HG03064 (cell line): ENCODE measurements at regions not wholly inside any gene's neighbourhood (a gene's known extent, or its start where the extent isn't known, plus 50 kb on each side); places are given as distances from the start of the nearest gene placed in this dataset.
"Not testable (repeated sequence)": the region's sequence is repeated elsewhere in the genome, so short reads cannot be mapped to it uniquely, and the experiment has no call there.

Experiments used
- ATAC-seq: cut with Tn5 transposase; IDR thresholded peaks from one replicate; pipeline ENCODE4 v1.9.1; 2021; ENCODE audit warnings: low read depth; ENCODE audit not compliant: unreplicated experiment

DNA sequence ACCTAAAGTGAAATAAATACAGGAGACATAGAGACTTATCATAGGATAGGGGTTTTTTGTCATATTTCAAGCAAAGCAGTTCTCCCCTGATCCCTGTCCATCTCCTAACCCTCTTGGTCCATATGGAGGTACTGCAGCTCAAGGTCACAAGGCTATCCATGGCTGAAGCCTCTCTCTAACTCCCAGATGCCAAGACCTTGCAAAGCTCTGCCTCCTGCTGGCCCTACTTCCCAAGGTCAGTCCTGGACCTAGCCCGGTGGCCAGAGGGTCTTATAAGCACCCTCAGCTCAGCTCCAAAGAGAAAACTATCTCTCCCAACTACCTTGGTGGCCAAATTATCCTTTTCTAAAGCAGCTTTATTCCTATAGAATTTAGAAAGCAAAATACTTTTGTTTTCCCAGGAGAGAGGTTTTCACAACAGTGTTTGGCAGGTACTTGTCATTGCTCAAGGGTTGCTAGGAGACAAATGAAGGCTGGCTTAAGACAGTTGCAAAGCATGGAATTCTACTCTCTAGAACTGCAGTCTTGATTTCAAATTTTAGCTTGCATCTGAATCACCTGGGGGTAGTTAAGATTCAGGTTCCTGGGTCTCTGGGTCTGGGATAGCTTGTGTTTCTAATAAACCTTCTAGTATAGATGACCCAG lies 121.5 kb downstream of the XCL2 start:
- ATAC-seq = no peak

DNA sequence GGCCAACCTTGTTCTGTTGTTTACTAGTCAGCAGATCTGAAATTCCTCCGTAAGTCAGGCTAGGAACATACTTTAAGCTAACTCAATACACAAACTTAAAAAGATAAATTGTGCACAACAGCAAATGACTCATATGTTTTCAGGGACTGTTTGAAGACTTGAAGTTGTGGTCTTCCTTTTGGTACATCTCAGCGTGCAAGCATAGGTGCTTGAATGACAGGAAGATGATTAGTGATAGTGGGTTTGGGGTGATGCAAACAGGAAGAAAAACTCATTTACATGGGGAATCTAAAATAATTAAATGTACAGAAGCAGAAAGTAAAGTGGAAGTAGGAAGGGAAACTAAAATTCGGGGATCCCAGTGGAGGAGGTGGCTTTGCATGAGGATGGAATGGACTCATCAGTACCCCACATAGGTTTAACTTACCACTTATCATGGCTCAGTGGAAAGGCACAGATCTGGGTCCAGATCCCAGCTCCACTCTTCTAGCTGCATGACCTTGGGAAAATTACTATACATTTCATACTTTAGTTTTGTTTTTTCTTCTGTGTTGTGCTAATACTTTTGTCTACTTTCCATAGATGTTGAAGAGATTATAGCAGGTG lies 122.3 kb downstream of the XCL2 start:
- ATAC-seq = no peak

GRCh38 chr1:168420177-168420576 lies 123.6 kb downstream of the XCL2 start:
- no peak for ATAC-seq

DNA sequence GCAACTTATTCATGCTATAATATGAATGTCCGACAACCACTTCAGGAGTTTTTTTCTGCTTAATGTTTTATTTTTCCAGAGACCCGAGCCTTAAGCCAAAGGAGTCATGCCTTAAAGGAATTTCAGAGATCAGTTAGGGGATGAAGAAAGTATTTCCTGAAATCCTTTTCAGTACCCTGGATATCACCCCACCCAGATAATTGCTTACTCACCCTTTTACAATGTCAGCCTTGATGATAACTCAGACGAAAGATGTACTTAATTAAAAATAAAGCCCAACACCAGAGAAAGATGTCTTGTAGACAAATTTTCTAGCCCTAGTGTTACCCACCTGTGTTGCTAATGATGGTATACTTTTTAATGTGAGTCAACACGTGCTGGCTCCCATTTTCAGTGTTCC lies 124.1 kb downstream of the XCL2 start:
- no peak for ATAC-seq

DNA sequence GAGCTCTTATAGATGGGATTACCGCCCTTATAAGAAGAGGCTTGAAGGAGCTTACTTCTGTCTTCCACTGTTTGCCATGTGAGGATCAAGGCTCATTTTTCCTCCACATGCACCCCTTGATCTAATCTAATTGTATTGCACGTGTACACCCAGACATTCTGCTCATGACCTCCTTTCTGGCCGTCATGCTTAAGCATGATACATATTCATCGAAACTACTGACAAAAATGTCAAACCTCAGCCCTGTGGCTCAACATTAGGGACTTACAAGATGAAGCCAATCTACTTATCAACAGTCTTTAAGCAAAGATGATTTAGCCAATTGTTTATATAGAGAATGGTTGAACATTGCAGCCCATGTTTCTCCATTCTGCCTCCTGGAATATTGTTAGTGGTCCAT lies 127.6 kb downstream of the XCL2 start:
- ATAC-seq = no peak

- ATAC-seq = no peak
Measured at GRCh38 chr1:168414914-168415313, 128.9 kb downstream of the XCL2 start.

- ATAC-seq = no peak
Measured at GRCh38 chr1:168410464-168410863, 129.8 kb downstream of the TBX19 start.

DNA sequence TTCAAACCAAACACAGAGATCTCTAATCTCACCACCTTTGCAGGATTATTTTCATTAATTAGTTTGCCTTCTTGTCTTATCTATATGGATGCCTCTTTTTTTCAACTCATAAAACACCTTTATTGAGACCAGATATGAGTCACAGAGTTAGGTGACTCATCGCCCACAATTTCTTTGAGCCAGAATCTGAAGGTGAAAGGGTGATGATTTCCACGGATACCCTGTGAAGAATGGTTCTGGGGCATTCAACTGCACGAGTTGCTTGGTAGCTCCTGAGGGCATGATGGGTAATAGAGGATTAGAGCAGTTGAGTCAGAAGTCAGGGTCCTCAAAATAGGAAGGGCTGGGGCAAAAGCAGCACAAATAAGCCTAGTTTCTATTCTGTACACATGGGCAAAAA lies 128.2 kb downstream of the TBX19 start:
- no peak for ATAC-seq

DNA sequence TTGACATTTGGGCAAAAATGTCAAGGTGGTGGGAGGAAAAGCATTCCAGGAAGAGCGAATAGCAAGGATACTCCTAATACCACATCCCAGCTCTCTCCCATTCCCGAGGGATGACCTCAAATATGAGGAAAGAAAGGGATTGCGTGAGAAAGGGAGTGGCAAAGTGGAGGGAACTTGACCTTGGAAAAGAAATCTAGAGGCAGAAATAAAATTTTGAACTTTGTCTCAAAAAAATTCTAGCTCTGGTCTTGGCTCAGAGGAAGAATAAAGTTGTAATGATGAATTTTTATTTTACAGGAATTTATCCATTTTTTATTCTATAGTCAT lies 127.8 kb downstream of the TBX19 start:
- ATAC-seq = no peak

GRCh38 chr1:168407832-168408538 lies 127.3 kb downstream of the TBX19 start:
- no peak for ATAC-seq

- no peak for ATAC-seq
Measured at GRCh38 chr1:168405906-168406549, 125.4 kb downstream of the TBX19 start.

DNA sequence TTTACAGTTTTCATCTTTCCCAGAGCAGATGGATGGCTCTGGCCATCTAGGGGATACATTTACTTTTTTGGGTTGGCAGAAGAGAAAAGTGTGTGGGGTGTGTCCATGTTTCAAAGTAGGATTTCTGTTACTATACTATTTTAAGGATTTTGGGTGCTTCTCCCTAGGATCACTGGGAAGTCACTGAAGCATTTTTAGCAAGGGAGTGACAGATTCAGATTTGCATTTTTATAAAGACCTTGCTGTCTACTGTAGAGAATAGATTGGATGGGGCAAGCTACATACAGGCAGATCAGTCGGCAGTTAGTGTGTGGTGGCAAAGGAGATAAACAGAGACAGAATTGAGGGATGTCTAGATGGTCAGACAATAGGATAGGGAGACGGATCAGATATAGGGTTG lies 122.5 kb downstream of the TBX19 start:
- no peak for ATAC-seq

DNA sequence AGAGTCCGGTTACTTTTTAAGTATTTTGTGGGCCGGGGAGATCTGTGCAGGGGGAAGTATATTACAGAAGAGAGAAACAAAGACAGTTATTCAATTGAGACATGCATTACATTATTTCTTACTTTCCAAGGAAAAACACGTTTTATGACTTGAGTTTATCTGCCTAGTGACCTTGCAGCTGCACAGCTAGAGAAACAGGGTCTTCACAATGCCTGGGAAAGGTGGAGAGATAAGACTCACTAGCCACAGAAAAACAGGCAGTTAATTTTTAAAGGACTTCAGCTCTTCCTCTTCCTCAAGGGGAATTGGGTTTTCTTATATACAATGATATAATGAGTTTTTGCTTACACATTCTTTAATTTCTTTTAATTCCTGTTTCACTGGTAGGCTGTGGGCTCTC lies 121.8 kb downstream of the TBX19 start:
- ATAC-seq = not testable (repeated sequence)

DNA sequence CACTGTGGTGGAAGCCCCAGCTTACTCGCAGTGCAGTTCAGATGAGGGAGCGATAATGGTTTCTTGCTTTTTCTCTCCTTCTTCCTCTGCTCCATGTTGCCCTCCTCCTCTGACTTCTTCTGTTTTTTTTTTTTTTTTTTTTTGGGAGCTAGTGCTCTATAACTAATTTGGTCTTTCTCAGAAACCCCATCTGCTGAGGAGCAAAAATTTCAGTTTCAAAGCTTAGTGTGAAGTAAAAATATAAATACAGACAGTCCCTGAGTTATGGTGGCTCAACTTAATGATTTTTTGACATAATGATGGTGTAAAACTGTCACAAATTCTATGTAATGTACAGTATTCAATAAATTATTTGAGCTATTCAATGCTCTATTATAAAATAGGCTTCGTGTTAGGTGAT lies 120.7 kb downstream of the TBX19 start:
- no peak for ATAC-seq

GRCh38 chr1:168400139-168400538 lies 119.5 kb downstream of the TBX19 start:
- no peak for ATAC-seq

DNA sequence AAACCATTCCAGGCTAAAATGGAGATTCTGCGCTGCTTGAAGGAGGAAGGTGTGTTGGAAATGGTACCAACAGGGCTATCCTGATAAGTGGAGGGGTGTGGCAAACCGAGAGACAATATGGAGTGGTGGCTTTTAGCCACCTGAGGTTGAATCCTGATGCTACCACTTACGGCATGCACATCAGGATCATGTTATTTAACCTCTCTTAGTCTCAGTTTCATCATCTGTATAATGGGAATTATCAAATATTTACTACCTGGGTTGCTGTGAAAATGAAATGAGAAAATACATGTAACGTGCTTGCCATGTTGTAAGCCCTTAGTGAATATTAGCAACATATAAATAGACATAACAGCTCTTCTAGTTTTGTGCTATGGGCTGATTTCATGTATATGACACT lies 117.1 kb downstream of the TBX19 start:
- ATAC-seq = no peak

DNA sequence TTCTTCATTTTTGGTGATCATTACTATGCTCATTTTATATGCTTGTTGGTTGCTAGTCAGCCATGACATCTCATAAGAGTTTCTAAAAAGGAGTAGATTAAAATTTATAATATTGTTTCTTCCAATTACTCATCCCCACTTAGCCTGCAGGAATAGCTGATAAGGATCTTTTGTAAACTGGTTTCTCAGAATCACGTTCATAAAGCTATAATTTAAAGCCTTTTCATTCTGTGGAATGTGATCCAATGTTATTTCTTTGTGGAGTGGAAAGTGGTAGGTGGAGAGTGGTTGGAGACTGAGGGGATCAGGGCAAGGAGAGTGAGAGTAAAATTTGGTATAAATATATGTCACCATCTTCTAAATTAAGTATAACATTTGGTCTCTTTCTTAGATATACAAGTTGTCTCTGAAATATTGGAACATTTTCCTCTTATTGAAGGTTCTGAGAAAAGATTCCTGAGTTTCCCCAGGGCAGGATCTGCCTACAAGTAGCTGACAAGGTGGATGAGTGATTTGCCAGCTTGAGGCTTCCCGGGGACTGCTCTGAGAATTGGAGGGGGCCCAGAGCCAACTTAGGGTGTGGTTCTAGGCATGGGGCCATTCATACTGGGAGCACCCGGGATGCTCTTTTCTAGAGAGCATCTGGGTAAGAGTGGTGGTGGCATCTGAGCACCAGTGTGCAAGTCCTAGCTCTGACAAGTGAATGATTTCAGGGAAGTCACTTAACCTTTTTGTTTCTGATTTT lies 116.4 kb downstream of the TBX19 start:
- no peak for ATAC-seq

- no peak for ATAC-seq
Measured at GRCh38 chr1:168396508-168396907, 115.8 kb downstream of the TBX19 start.

- ATAC-seq = no peak
Measured at GRCh38 chr1:168394858-168395257, 114.2 kb downstream of the TBX19 start.

- no peak for ATAC-seq
Measured at GRCh38 chr1:168392958-168393549, 112.4 kb downstream of the TBX19 start.
